Astrocyte (in vitro differentiated cells and primary cell): ENCODE measurements at regions not wholly inside any gene's neighbourhood (a gene's known extent, or its start where the extent isn't known, plus 50 kb on each side); places are given as distances from the start of the nearest gene placed in this dataset.

Experiments
- CTCF ChIP-seq: IDR thresholded peaks from 2 replicates; pipeline ENCODE4 v1.5.1; 2011; ENCODE audit warnings: low read depth, mild to moderate bottlenecking, inconsistent platforms, low read length, moderate library complexity; ENCODE audit not compliant: insufficient read depth
- EZH2 ChIP-seq: IDR thresholded peaks from 2 replicates; pipeline ENCODE4 v1.6.1; 2012; ENCODE audit warnings: mild to moderate bottlenecking, low read length, inconsistent platforms; ENCODE audit not compliant: insufficient read depth

- TF ChIP-seq CTCF (no peak), EZH2 (no peak)
Observed at GRCh38 chr1:119291611-119292206, 76.9 kb upstream of the HAO2 start.
